Muscle of leg (tissue), 3 donors: ENCODE measurements at regions not wholly inside any gene's neighbourhood (a gene's known extent, or its start where the extent isn't known, plus 50 kb on each side); places are given as distances from the start of the nearest gene placed in this dataset.

Source experiments
- DNase-seq: peaks from one replicate; pipeline ENCODE4 v3.0.0; 2013
- H3K27ac ChIP-seq: one replicate; pipeline ENCODE4 v1.5.1; 2013; ENCODE audit warnings: mild to moderate bottlenecking, low read length, control low read depth
- H3K27me3 ChIP-seq: one replicate; pipeline ENCODE4 v1.6.1; 2013; ENCODE audit warnings: low read length; ENCODE audit not compliant: control insufficient read depth, insufficient read depth
- H3K36me3 ChIP-seq: one replicate; pipeline ENCODE4 v1.6.1; 2013; ENCODE audit warnings: low read length; ENCODE audit not compliant: control insufficient read depth, insufficient read depth
- H3K4me1 ChIP-seq: one replicate; pipeline ENCODE4 v1.6.1; 2013; ENCODE audit warnings: low read length; ENCODE audit not compliant: control insufficient read depth, insufficient read depth
- H3K4me3 ChIP-seq: one replicate; pipeline ENCODE4 v1.5.1; 2013; ENCODE audit warnings: low read length, control low read depth
- H3K9me3 ChIP-seq: replicated peaks from 2 replicates; pipeline ENCODE4 v1.6.1; 2013; ENCODE audit warnings: low read depth, low read length; ENCODE audit not compliant: control insufficient read depth
- WGBS: methylation state at CpG from one replicate; pipeline ENCODE4 v1.1.5; 2013; ENCODE audit warnings: missing lambda C conversion rate; ENCODE audit not compliant: insufficient coverage; 5-methylcytosine and 5-hydroxymethylcytosine counted together

- no peak for DNase-seq
- Histone ChIP-seq H3K27me3 (no peaks in the 10 kb centered on the region), H3K4me1 (no peaks in the 10 kb centered on the region), H3K36me3 (no peaks in the 10 kb centered on the region), H3K4me3 (no peak overlapping the region), H3K27ac (no peak overlapping the region), H3K9me3 (no peaks in the 10 kb centered on the region)
These were observed 298.5 kb upstream of the CDH18 start for GRCh38 chr5:20286512-20286911.

- H3K4me3 ChIP-seq: no peak overlapping the region
- H3K9me3 ChIP-seq: peaks cover 9% of the 10 kb centered on the region
- H3K27ac ChIP-seq: no peak overlapping the region
- H3K36me3 ChIP-seq: no peaks in the 10 kb centered on the region
- no peak for DNase-seq
- WGBS: 94% methylated on average over 2 of the region's 5 CpGs
- H3K27me3 ChIP-seq: no peaks in the 10 kb centered on the region
- H3K4me1 ChIP-seq: no peaks in the 10 kb centered on the region
These were observed 288.9 kb upstream of the CDH18 start for GRCh38 chr5:20276959-20277263.

- no peaks in the 10 kb centered on the region for H3K27me3 ChIP-seq
- no peaks in the 10 kb centered on the region for H3K36me3 ChIP-seq
- DNase-seq: no peak
- H3K4me1 ChIP-seq: no peaks in the 10 kb centered on the region
- H3K4me3 ChIP-seq: no peak overlapping the region
- no peak overlapping the region for H3K27ac ChIP-seq
- peaks cover 9% of the 10 kb centered on the region for H3K9me3 ChIP-seq
- WGBS: 92% methylated on average over 2 of the region's 3 CpGs
These were observed 288.3 kb upstream of the CDH18 start for GRCh38 chr5:20276061-20276958.

DNA sequence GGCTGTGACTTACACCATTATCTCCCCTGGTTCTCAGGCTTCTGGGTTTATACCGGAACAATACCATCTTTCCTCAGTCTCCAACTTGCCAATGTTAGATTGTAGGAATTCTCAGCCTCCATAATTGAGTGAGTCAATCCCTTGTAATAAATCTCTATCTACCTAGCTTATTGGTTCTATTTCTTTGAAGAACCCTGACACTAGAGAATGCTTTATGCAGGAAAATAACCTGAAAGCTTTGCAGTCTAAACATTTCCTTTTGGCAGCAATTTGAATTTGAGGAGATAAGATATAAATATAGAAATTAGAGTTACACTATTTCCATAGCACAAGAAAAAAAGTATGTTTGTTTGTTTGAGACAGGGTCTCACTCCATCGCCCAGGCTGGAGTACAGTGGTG is 278.1 kb upstream of the CDH18 start:
- no peak for DNase-seq
- Histone ChIP-seq H3K4me3 (no peak overlapping the region), H3K36me3 (no peaks in the 10 kb centered on the region), H3K27ac (no peak overlapping the region), H3K27me3 (no peaks in the 10 kb centered on the region), H3K9me3 (no peaks in the 10 kb centered on the region), H3K4me1 (no peaks in the 10 kb centered on the region)
- WGBS: no CpG with 5 or more reads among the region's 2 CpGs

- no peaks in the 10 kb centered on the region for H3K9me3 ChIP-seq
- WGBS: 100% methylated on average over 1 of the region's 3 CpGs
- H3K27ac ChIP-seq: no peak overlapping the region
- no peaks in the 10 kb centered on the region for H3K27me3 ChIP-seq
- H3K36me3 ChIP-seq: no peaks in the 10 kb centered on the region
- DNase-seq: no peak
- no peaks in the 10 kb centered on the region for H3K4me1 ChIP-seq
- H3K4me3 ChIP-seq: no peak overlapping the region
These were observed 274.9 kb upstream of the CDH18 start for GRCh38 chr5:20262896-20263295.

DNA sequence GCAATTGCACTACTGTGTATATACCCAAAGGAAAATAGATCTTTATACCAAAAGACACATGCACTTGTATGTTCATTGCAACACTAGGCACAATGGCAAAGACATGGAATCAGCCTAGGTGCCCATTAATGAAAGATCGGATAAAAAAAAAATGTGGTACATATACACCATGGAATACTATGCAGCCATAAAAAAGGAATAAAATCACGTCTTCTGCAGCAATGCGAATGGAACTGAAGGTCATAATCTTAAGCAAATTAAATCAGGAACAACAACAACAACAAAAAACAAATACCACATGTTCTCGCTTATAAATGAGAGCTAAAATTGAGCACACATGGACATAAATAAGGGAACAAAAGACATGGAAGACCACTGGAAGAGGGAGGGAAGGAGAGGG is 266.7 kb upstream of the CDH18 start:
- H3K36me3 ChIP-seq: no peaks in the 10 kb centered on the region
- no peak overlapping the region for H3K27ac ChIP-seq
- no peaks in the 10 kb centered on the region for H3K27me3 ChIP-seq
- DNase-seq: no peak
- H3K4me3 ChIP-seq: no peak overlapping the region
- no peaks in the 10 kb centered on the region for H3K9me3 ChIP-seq
- no CpG with 5 or more reads among the region's 4 CpGs for WGBS
- H3K4me1 ChIP-seq: no peaks in the 10 kb centered on the region

- H3K36me3 ChIP-seq: no peaks in the 10 kb centered on the region
- no peaks in the 10 kb centered on the region for H3K9me3 ChIP-seq
- no peaks in the 10 kb centered on the region for H3K4me1 ChIP-seq
- H3K4me3 ChIP-seq: no peak overlapping the region
- no peaks in the 10 kb centered on the region for H3K27me3 ChIP-seq
- 0% methylated on average over 1 of the region's 1 CpG for WGBS
- no peak overlapping the region for H3K27ac ChIP-seq
- no peak for DNase-seq
These were observed 260.1 kb upstream of the CDH18 start for GRCh38 chr5:20248118-20248517.

DNA sequence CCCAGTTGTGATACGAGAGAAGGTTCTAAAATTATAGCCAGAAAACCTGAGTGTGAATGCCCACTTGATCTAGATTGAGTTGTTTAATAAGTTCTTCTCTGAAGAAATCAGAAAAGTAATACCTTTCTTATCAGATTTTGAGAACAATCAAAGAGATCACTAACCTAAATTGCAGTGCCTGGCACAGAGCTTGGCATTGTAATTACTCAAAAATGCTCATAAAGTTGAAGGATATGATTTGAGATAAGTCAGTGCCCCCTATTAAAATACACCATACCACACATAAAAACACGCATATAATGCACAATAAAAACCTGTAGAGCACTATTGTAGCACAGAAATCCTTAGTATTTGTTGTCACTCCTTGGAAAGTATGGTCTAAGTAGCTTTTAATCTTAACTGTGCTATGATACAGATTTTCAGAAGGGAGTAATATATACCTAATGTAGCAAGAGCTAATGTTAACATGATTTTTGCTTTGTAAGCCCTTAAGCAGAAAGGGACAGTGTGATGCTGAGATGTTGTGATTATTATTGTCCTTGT is 257.5 kb upstream of the CDH18 start:
- no peaks in the 10 kb centered on the region for H3K4me1 ChIP-seq
- no peaks in the 10 kb centered on the region for H3K36me3 ChIP-seq
- no peak overlapping the region for H3K27ac ChIP-seq
- no peaks in the 10 kb centered on the region for H3K27me3 ChIP-seq
- no peak for DNase-seq
- no CpG with 5 or more reads among the region's 2 CpGs for WGBS
- H3K4me3 ChIP-seq: no peak overlapping the region
- H3K9me3 ChIP-seq: no peaks in the 10 kb centered on the region

DNA sequence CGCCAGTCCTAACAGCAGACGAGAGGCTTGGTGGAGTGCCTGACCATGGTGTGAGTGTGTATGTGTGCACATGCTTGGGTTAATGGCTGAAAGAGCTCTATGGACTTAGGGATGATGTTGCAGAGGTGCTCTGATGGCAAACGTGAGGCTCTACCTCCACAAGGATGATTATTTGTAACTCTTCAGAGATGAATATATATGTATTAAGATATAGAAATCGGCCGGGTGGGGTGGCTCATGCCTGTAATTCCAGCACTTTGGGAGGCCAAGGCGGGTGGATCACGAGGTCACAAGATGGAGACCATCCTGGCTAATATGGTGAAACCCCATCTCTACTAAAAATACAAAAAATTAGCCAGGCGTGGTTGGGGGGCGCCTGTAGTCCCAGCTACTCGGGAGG is 253.4 kb upstream of the CDH18 start:
- DNase-seq: no peak
- Histone ChIP-seq H3K9me3 (no peaks in the 10 kb centered on the region), H3K27me3 (no peaks in the 10 kb centered on the region), H3K36me3 (no peaks in the 10 kb centered on the region), H3K4me1 (no peaks in the 10 kb centered on the region), H3K4me3 (no peak overlapping the region), H3K27ac (no peak overlapping the region)
- WGBS: 60% methylated on average over 1 of the region's 10 CpGs

DNA sequence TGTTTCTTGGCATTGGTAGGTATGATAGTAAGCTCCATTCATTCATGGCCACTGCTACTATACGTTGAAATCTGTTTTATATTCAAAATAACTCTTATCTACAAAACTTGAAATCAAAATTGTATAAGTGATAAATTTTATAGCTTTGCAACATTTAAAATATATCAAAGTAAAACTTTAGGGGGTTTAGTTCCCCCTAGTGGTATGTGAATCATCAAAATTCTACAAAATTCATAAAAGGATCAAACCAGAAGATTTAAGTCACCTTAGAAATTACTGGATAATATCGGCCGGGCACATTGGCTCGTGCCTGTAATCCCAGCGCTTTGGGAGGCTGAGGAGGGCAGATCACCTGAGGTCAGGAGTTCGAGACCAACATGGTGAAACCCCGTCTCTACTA is 243.0 kb upstream of the CDH18 start:
- no CpG with 5 or more reads among the region's 7 CpGs for WGBS

DNA sequence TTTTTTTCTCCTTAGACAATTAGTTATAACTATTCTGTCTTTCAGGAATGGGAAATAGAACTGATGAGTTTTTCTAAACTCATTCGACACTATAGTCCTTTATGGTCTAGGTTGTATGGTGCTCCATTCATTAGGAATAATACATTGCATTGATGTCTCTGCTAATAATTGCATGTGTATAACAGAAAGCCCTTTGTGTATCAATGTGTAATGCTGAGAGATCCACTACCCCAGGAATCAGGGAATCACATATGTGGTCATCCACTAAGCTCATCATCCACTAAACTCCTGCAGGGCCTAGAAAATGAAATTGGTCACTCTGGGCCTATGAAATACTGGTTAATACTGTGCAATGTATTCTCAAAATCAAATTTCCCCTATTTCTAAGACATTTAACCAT is 242.0 kb upstream of the CDH18 start:
- Histone ChIP-seq H3K27ac (no peak overlapping the region), H3K4me1 (no peaks in the 10 kb centered on the region), H3K27me3 (no peaks in the 10 kb centered on the region), H3K9me3 (no peaks in the 10 kb centered on the region), H3K36me3 (no peaks in the 10 kb centered on the region), H3K4me3 (no peak overlapping the region)
- WGBS: no CpG with 5 or more reads among the region's 1 CpG
- peak; percentile 6 for DNase-seq

More for the DNA sequence above, 243.0 kb upstream of the CDH18 start:
- Histone ChIP-seq H3K36me3 (no peaks in the 10 kb centered on the region), H3K4me1 (no peaks in the 10 kb centered on the region), H3K9me3 (no peaks in the 10 kb centered on the region), H3K27ac (no peak overlapping the region), H3K4me3 (no peak overlapping the region), H3K27me3 (no peaks in the 10 kb centered on the region)
- no peak for DNase-seq
